Aorta (tissue), 5 donors: ENCODE measurements at regions not wholly inside any gene's neighbourhood (a gene's known extent, or its start where the extent isn't known, plus 50 kb on each side); places are given as distances from the start of the nearest gene placed in this dataset.

ENCODE experiments used
- ATAC-seq: fragments of 200-7000 bp; cut with Tn5 transposase; one replicate; pipeline ENCODE4 v1.9.1; 2022; ENCODE audit warnings: moderate library complexity; ENCODE audit not compliant: low FRiP score
- DNase-seq, 2 donors: peaks; one replicate each; pipeline ENCODE4 v3.0.0-alpha.2; 2020
- H3K27ac ChIP-seq, 2 donors: one replicate each; pipeline ENCODE4 v1.5.1; 2013; ENCODE audit warnings: low read length in 2 of 2, mild to moderate bottlenecking in 2 of 2, moderate library complexity in 2 of 2, control low read depth in 1 of 2, inconsistent platforms in 1 of 2, low read depth in 1 of 2
- H3K27me3 ChIP-seq, 2 donors: one replicate each; pipeline ENCODE4 v1.6.1; 2013; ENCODE audit warnings: control low read depth in 1 of 2, low read length in 1 of 2, mild to moderate bottlenecking in 1 of 2, moderate library complexity in 1 of 2; ENCODE audit not compliant: insufficient read depth in 2 of 2, control insufficient read depth in 1 of 2
- H3K36me3 ChIP-seq, 2 donors: one replicate each; pipeline ENCODE4 v1.6.1; 2013; ENCODE audit warnings: control low read depth in 1 of 2, low read length in 1 of 2, mild to moderate bottlenecking in 1 of 2; ENCODE audit not compliant: insufficient read depth in 2 of 2, control insufficient read depth in 1 of 2
- H3K4me1 ChIP-seq, 2 donors: one replicate each; pipeline ENCODE4 v1.6.1; 2013; ENCODE audit warnings: low read length in 2 of 2, control low read depth in 1 of 2, mild to moderate bottlenecking in 1 of 2, moderate library complexity in 1 of 2; ENCODE audit not compliant: insufficient read depth in 2 of 2, control insufficient read depth in 1 of 2
- H3K4me3 ChIP-seq, 2 donors: one replicate each; pipeline ENCODE4 v1.5.1; 2013; ENCODE audit warnings: low read length in 2 of 2, control low read depth in 1 of 2, mild to moderate bottlenecking in 1 of 2
- H3K9me3 ChIP-seq: one replicate; pipeline ENCODE4 v1.6.1; 2013; ENCODE audit warnings: mild to moderate bottlenecking, low read length; ENCODE audit not compliant: control insufficient read depth
- WGBS, 2 donors: extraction: QIAGEN DNeasy Blood & Tissue Kit; methylation state at CpG; one replicate each; pipeline ENCODE4 v1.1.7; 2013; 5-methylcytosine and 5-hydroxymethylcytosine counted together
- intact Hi-C, 2 donors: fragments of 100-400 bp; cut with DNase I; formaldehyde crosslinking; loops; one replicate each; pipeline versions ENCODE4 v1.14.2 to v1.15.0; 2022
- donor health status: healthy with polysubstance abuse.
- donor health status: Bipolar disorder and iron deficiency.
- donor health status: DM: no; HTN: no; CAD: no.
- donor health status: DM: no; HTN: no; CAD: no.
- donor health status: DM: yes; HTN: yes; CAD: no.

DNA sequence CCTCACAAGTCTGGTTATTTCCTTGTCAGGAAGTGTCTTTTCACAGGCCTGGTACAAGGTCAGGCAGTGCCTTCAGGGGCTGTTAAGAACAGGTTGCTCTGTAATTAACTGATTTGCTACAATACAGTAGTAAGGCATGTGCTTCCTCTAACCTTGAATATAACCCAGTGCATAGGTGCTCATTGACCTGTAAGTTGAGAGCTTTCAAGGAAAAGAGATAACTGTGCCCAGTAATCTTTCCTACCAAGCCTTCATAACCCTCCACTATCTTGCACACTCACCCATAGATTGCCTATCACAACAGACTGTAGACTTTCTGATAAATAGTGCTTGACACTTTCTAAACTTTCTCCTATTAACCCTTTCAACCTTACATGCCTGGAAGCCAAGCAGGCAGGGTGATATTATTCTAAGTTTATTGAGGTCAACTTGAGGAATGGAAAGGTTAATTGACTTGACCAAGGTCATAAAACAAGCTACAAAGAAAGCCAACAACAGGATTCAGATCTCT, 148.1 kb downstream of the PPARGC1A start:
- intact Hi-C loops = no loop called here
- Histone ChIP-seq H3K27me3 (no peaks in the 10 kb centered on the region), H3K9me3 (no peaks in the 10 kb centered on the region), H3K4me1 (no peaks in the 10 kb centered on the region), H3K27ac (no peak overlapping the region), H3K4me3 (no peak overlapping the region), H3K36me3 (no peaks in the 10 kb centered on the region)
- DNase-seq = no peak
- ATAC-seq = no peak

DNA sequence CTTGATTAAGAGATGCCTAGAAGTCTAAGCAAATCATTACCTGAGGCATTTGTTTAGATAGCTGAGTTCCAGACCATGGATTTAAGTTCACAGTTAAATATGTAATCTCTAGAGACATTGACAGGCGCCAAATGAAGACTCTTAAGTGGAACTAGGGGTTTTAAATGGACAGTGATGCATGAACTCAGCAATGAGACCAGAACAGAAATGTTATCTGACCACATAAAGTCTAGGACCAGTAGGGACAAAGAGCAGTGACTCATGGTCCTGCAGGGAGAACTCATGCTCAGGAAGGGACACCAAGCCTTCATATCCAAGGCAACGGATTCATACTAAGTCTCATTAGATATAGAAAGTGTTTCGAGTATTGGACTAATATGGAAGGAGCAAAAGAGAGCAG, 152.3 kb downstream of the PPARGC1A start:
- WGBS, 2 donors = 77 to 84% methylated on average over 3 of the region's 3 CpGs

GRCh38 chr4:23736466-23736865, 153.4 kb downstream of the PPARGC1A start:
- Histone ChIP-seq H3K4me1 (no peaks in the 10 kb centered on the region), H3K27ac (no peak overlapping the region), H3K4me3 (no peak overlapping the region), H3K36me3 (no peaks in the 10 kb centered on the region), H3K9me3 (no peaks in the 10 kb centered on the region), H3K27me3 (no peaks in the 10 kb centered on the region)
- intact Hi-C loops = no loop called here
- 69 to 81% methylated on average over 1 of the region's 1 CpG for WGBS, 2 donors
- DNase-seq (no peak), ATAC-seq (no peak)

More for the DNA sequence above, 152.3 kb downstream of the PPARGC1A start:
- no peak overlapping the region for H3K4me3 ChIP-seq
- DNase-seq (no peak), ATAC-seq (no peak)
- H3K4me1 ChIP-seq = no peaks in the 10 kb centered on the region
- H3K36me3 ChIP-seq = no peaks in the 10 kb centered on the region
- intact Hi-C loops = no loop called here
- H3K9me3 ChIP-seq = no peaks in the 10 kb centered on the region
- no peaks in the 10 kb centered on the region for H3K27me3 ChIP-seq
- no peak overlapping the region for H3K27ac ChIP-seq

GRCh38 chr4:23734000-23734399, 155.8 kb downstream of the PPARGC1A start:
- no peaks in the 10 kb centered on the region for H3K4me1 ChIP-seq

GRCh38 chr4:23733476-23733875, 156.4 kb downstream of the PPARGC1A start:
- Histone ChIP-seq H3K27ac (no peak overlapping the region), H3K36me3 (no peaks in the 10 kb centered on the region), H3K27me3 (no peaks in the 10 kb centered on the region), H3K9me3 (no peaks in the 10 kb centered on the region), H3K4me1 (peaks cover 0 to 2% of the 10 kb centered on the region in 2 donors), H3K4me3 (no peak overlapping the region)
- no peak for ATAC-seq
- WGBS, 2 donors = 79 to 87% methylated on average over 2 of the region's 2 CpGs
- intact Hi-C loops = no loop called here
- DNase-seq = no peak

More at GRCh38 chr4:23734000-23734399, 155.8 kb downstream of the PPARGC1A start:
- WGBS, 2 donors = 38 to 57% methylated on average over 1 of the region's 1 CpG
- intact Hi-C loops = no loop called here
- no peak for ATAC-seq
- Histone ChIP-seq H3K9me3 (no peaks in the 10 kb centered on the region), H3K36me3 (no peaks in the 10 kb centered on the region), H3K4me3 (no peak overlapping the region), H3K27ac (no peak overlapping the region), H3K27me3 (no peaks in the 10 kb centered on the region)
- DNase-seq = no peak

DNA sequence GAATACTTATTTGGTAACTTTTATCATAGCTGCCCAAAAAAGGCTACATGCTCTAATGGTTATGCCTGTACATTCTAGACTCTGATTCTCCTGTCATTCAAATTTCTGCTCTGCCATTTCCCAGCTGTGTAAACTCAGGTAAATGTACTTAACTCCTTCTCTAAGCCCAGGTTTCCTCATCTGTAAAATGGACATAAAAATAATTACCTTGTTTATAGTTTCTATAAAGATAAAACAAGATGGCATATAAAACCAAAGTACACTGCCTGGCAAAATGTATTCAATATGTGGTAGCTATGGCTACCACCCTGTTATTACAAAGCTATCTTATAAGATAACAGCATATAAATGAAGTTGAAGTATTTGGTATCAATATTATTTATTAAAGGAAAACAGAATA, 158.8 kb downstream of the PPARGC1A start:
- DNase-seq (no peak), ATAC-seq (no peak)
- Histone ChIP-seq H3K9me3 (no peaks in the 10 kb centered on the region), H3K27me3 (no peaks in the 10 kb centered on the region), H3K4me3 (no peak overlapping the region), H3K4me1 (peaks cover 0 to 2% of the 10 kb centered on the region in 2 donors), H3K36me3 (no peaks in the 10 kb centered on the region), H3K27ac (no peak overlapping the region)
- intact Hi-C loops = no loop called here

DNA sequence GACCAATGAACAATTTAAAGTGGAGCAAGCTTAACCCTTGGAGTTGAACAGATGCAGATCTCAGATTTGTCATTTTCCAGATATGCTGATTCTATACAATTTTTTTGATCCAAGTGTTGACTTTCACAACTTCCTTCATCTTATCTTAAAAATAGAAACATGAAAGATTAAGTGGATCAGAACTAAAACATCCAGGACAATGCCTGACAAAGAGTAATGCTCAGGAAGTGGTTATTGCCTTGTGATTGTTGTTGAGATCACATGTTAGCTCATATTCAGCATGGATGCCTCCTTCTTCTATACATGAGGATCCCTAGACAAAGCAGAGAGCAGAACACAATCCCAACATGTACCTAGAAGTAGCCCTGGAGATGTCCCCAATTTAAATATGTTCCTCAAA, 160.9 kb downstream of the PPARGC1A start:
- intact Hi-C loops = no loop called here
- Histone ChIP-seq H3K36me3 (no peaks in the 10 kb centered on the region), H3K27ac (no peak overlapping the region), H3K4me3 (no peak overlapping the region), H3K9me3 (no peaks in the 10 kb centered on the region), H3K27me3 (no peaks in the 10 kb centered on the region), H3K4me1 (peaks cover 0 to 2% of the 10 kb centered on the region in 2 donors)
- ATAC-seq (no peak), DNase-seq (no peak)

- ATAC-seq = no peak
Measured at GRCh38 chr4:23728393-23728792, 161.5 kb downstream of the PPARGC1A start.

DNA sequence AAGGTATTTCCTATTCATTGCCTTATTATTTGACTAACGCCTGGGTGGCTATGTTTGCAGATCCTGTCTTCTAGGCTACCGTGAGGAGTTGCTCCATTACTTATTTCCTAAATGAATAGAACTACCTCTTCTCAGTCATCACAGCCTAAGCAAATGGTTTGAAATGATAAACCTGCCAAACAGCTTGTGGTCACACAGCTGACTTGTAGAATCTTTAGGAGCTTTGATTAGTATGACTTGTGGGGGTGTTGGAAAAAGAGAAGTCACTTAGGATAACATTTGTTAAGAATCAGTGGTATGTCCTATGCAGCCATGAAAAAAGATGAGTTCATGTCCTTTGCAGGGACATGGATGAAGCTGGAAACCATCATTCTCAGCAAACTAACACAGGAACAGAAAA, 169.3 kb downstream of the PPARGC1A start:
- Histone ChIP-seq H3K9me3 (no peaks in the 10 kb centered on the region), H3K27me3 (no peaks in the 10 kb centered on the region), H3K27ac (no peak overlapping the region), H3K4me3 (no peak overlapping the region), H3K36me3 (no peaks in the 10 kb centered on the region), H3K4me1 (no peaks in the 10 kb centered on the region)
- DNase-seq (no peak), ATAC-seq (no peak)
- WGBS, 2 donors = 70 to 81% methylated on average over 2 of the region's 2 CpGs
- intact Hi-C loops = no loop called here

More at GRCh38 chr4:23728393-23728792, 161.5 kb downstream of the PPARGC1A start:
- DNase-seq = no peak
- Histone ChIP-seq H3K4me1 (peaks cover 0 to 2% of the 10 kb centered on the region in 2 donors), H3K27ac (no peak overlapping the region), H3K9me3 (no peaks in the 10 kb centered on the region), H3K4me3 (no peak overlapping the region), H3K36me3 (no peaks in the 10 kb centered on the region), H3K27me3 (no peaks in the 10 kb centered on the region)
- intact Hi-C loops = no loop called here
